Naive B cell (primary cell): ENCODE measurements at regions not wholly inside any gene's neighbourhood (a gene's known extent, or its start where the extent isn't known, plus 50 kb on each side); places are given as distances from the start of the nearest gene placed in this dataset.
A peak's percentile ranks its signal among the peaks of the same experiment; 100 is the strongest.

Experiments used
- ATAC-seq, 2 donors: fragments of 150-1000 bp; cut with Tn5 transposase; 2 replicates each; pipeline ENCODE4 v1.10.0; 2021; ENCODE audit warnings: low read depth in 2 of 2, mild to moderate bottlenecking in 2 of 2, moderate library complexity in 2 of 2
- DNase-seq: peaks from one replicate; pipeline ENCODE4 v3.0.0; 2022
- H3K27ac Mint-ChIP-seq, 6 donors: one replicate each; pipeline ENCODE4 v1.8.0; 2020 to 2022; ENCODE audit warnings: mild to moderate bottlenecking in 6 of 6, mixed read lengths in 6 of 6, moderate library complexity in 5 of 6, inconsistent platforms in 2 of 6
- H3K27me3 Mint-ChIP-seq, 3 donors: one replicate each; pipeline ENCODE4 v1.8.0; 2021 to 2022; ENCODE audit warnings: mixed read lengths in 3 of 3, mild to moderate bottlenecking in 1 of 3
- H3K36me3 Mint-ChIP-seq, 2 donors: one replicate each; pipeline ENCODE4 v1.8.0; 2020 to 2022; ENCODE audit warnings: mixed read lengths in 2 of 2, inconsistent platforms in 1 of 2, mild to moderate bottlenecking in 1 of 2
- H3K4me1 Mint-ChIP-seq, 3 donors: one replicate each; pipeline ENCODE4 v1.8.0; 2020 to 2022; ENCODE audit warnings: mixed read lengths in 3 of 3, inconsistent platforms in 1 of 3, mild to moderate bottlenecking in 1 of 3, moderate library complexity in 1 of 3
- H3K4me3 Mint-ChIP-seq, 8 donors: one replicate each; pipeline ENCODE4 v1.8.0; 2020 to 2022; ENCODE audit warnings: mild to moderate bottlenecking in 8 of 8, mixed read lengths in 8 of 8, moderate library complexity in 8 of 8, inconsistent platforms in 2 of 8
- H3K9me3 Mint-ChIP-seq, 7 donors: one replicate each; pipeline ENCODE4 v1.8.0; 2020 to 2022; ENCODE audit warnings: mixed read lengths in 7 of 7, mild to moderate bottlenecking in 5 of 7, inconsistent platforms in 2 of 7, moderate library complexity in 1 of 7

GRCh38 chr1:198472997-198473396 lies 67.5 kb downstream of the ATP6V1G3 start:
- Mint-ChIP-seq H3K27me3 (no peaks in the 10 kb centered on the region), H3K4me1 (peaks cover 0 to 6% (median 4%) of the 10 kb centered on the region in 3 donors), H3K4me3 (no peak overlapping the region), H3K9me3 (peaks cover 0 to 17% (median 6%) of the 10 kb centered on the region in 7 donors), H3K27ac (peak overlapping the region in 1 of 6 donors; percentile 7), H3K36me3 (no peaks in the 10 kb centered on the region)
- DNase-seq: no peak
- no peak for ATAC-seq

DNA sequence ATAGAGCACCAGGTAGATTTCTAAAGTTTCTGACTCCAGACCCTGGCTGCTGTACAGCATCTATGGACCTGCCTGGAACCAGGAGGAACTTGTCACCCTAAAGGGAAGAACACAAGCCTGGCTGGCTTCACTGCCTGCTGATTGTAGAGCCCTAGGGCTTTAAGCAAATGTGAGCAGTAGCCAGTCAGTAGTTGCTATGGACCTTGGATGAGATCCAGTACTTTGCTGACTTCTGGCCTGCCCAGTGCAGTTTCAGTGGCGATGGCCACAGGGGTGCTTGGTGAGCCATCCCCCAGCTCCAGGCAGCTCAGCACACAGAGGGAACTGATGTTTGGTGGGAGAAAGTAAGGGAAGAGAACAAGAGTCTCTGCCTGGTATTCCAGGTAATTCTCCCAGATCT lies 68.4 kb downstream of the ATP6V1G3 start:
- Mint-ChIP-seq H3K4me1 (peaks cover 0 to 6% (median 4%) of the 10 kb centered on the region in 3 donors), H3K27me3 (no peaks in the 10 kb centered on the region), H3K4me3 (no peak overlapping the region), H3K27ac (no peak overlapping the region), H3K9me3 (peaks cover 0 to 17% (median 6%) of the 10 kb centered on the region in 7 donors), H3K36me3 (no peaks in the 10 kb centered on the region)
- ATAC-seq (no peak), DNase-seq (no peak)

- no peak for ATAC-seq
- Mint-ChIP-seq H3K27ac (no peak overlapping the region), H3K4me1 (peaks cover 0 to 3% (median 2%) of the 10 kb centered on the region in 3 donors), H3K36me3 (no peaks in the 10 kb centered on the region), H3K9me3 (peaks cover 0 to 2% (median 0%) of the 10 kb centered on the region in 7 donors), H3K4me3 (no peak overlapping the region), H3K27me3 (no peaks in the 10 kb centered on the region)
- DNase-seq: no peak
Measured at GRCh38 chr1:198467907-198468306, 72.6 kb downstream of the ATP6V1G3 start.

DNA sequence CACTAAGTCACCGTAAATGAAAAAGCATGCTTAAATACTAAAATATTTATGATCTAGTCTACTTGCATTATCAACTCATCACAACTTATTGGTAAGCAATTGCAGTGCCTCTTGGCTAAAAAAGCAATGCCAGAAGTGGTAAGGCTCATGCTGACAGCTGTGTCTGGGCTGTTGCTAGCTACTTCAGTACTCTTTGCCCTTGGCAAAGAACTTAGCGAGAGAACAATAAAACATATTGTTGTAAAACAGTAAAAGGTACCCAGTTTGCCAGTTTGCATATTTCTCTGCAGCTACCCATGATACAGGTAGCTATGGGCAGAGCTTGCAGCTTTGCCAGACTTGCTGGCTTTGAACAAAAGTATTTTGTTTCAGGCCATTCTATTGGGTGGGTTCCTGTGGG lies 73.1 kb downstream of the ATP6V1G3 start:
- no peak for ATAC-seq
- H3K27ac Mint-ChIP-seq: no peak overlapping the region
- no peaks in the 10 kb centered on the region for H3K27me3 Mint-ChIP-seq
- no peak overlapping the region for H3K4me3 Mint-ChIP-seq
- H3K36me3 Mint-ChIP-seq: no peaks in the 10 kb centered on the region
- H3K4me1 Mint-ChIP-seq: no peaks in the 10 kb centered on the region
- DNase-seq: no peak
- no peaks in the 10 kb centered on the region for H3K9me3 Mint-ChIP-seq

- H3K27ac Mint-ChIP-seq: no peak overlapping the region
- no peak overlapping the region for H3K4me3 Mint-ChIP-seq
- no peaks in the 10 kb centered on the region for H3K9me3 Mint-ChIP-seq
- no peaks in the 10 kb centered on the region for H3K36me3 Mint-ChIP-seq
- no peaks in the 10 kb centered on the region for H3K27me3 Mint-ChIP-seq
- peak; percentile 24 for DNase-seq
- ATAC-seq: peak in 1 of 2 donors; percentile 51
- no peaks in the 10 kb centered on the region for H3K4me1 Mint-ChIP-seq
Measured at GRCh38 chr1:198465201-198466144, 75.0 kb downstream of the ATP6V1G3 start.

DNA sequence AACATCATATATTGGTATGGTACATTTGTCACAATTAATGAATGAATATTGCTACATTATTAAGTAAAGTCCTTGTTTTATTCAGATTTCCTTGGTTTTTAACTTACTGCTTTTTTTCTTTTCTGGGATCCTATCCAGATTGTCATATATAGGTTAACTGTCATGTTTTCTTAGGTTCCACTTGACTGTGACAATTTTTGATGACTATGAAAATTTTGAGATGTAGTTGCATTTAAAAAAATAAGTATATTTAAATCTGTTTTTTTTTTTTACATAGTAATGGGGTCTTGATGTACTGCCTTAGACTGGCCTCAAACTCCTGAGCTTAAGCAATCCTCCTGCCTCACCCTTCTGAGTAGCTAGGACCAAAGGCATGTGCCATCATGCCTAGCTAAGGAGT lies 76.8 kb downstream of the ATP6V1G3 start:
- Mint-ChIP-seq H3K4me1 (no peaks in the 10 kb centered on the region), H3K4me3 (no peak overlapping the region), H3K36me3 (no peaks in the 10 kb centered on the region), H3K27ac (no peak overlapping the region), H3K27me3 (no peaks in the 10 kb centered on the region), H3K9me3 (no peaks in the 10 kb centered on the region)
- ATAC-seq (no peak), DNase-seq (no peak)

- H3K36me3 Mint-ChIP-seq: no peaks in the 10 kb centered on the region
- no peak overlapping the region for H3K27ac Mint-ChIP-seq
- DNase-seq (no peak), ATAC-seq (no peak)
- no peaks in the 10 kb centered on the region for H3K4me1 Mint-ChIP-seq
- no peaks in the 10 kb centered on the region for H3K27me3 Mint-ChIP-seq
- H3K4me3 Mint-ChIP-seq: no peak overlapping the region
- H3K9me3 Mint-ChIP-seq: no peaks in the 10 kb centered on the region
Measured at GRCh38 chr1:198462365-198463019, 78.0 kb downstream of the ATP6V1G3 start.

GRCh38 chr1:198455966-198456365 lies 84.5 kb downstream of the ATP6V1G3 start:
- no peak for DNase-seq
- H3K9me3 Mint-ChIP-seq: peaks cover 0 to 2% (median 0%) of the 10 kb centered on the region in 7 donors
- no peak overlapping the region for H3K27ac Mint-ChIP-seq
- H3K4me3 Mint-ChIP-seq: no peak overlapping the region
- H3K4me1 Mint-ChIP-seq: no peaks in the 10 kb centered on the region
- no peak for ATAC-seq
- no peaks in the 10 kb centered on the region for H3K36me3 Mint-ChIP-seq
- no peaks in the 10 kb centered on the region for H3K27me3 Mint-ChIP-seq

- peaks cover 0 to 2% (median 0%) of the 10 kb centered on the region in 7 donors for H3K9me3 Mint-ChIP-seq
- peak overlapping the region in 1 of 6 donors; percentile 6 for H3K27ac Mint-ChIP-seq
- no peak for ATAC-seq
- DNase-seq: no peak
- no peak overlapping the region for H3K4me3 Mint-ChIP-seq
- H3K27me3 Mint-ChIP-seq: peaks cover 0 to 5% (median 0%) of the 10 kb centered on the region in 3 donors
- no peaks in the 10 kb centered on the region for H3K4me1 Mint-ChIP-seq
- no peaks in the 10 kb centered on the region for H3K36me3 Mint-ChIP-seq
Measured at GRCh38 chr1:198449727-198450433, 90.6 kb downstream of the ATP6V1G3 start.

GRCh38 chr1:198449261-198449660 lies 91.2 kb downstream of the ATP6V1G3 start:
- Mint-ChIP-seq H3K9me3 (peaks cover 0 to 2% (median 0%) of the 10 kb centered on the region in 7 donors), H3K36me3 (no peaks in the 10 kb centered on the region), H3K4me3 (no peak overlapping the region), H3K4me1 (no peaks in the 10 kb centered on the region), H3K27me3 (peaks cover 0 to 5% (median 0%) of the 10 kb centered on the region in 3 donors), H3K27ac (no peak overlapping the region)
- DNase-seq (no peak), ATAC-seq (no peak)

GRCh38 chr1:198447468-198447867 lies 93.0 kb downstream of the ATP6V1G3 start:
- DNase-seq (no peak), ATAC-seq (no peak)
- H3K27me3 Mint-ChIP-seq: peaks cover 0 to 5% (median 0%) of the 10 kb centered on the region in 3 donors
- H3K9me3 Mint-ChIP-seq: no peaks in the 10 kb centered on the region
- no peaks in the 10 kb centered on the region for H3K4me1 Mint-ChIP-seq
- H3K36me3 Mint-ChIP-seq: no peaks in the 10 kb centered on the region
- no peak overlapping the region for H3K4me3 Mint-ChIP-seq
- H3K27ac Mint-ChIP-seq: no peak overlapping the region

DNA sequence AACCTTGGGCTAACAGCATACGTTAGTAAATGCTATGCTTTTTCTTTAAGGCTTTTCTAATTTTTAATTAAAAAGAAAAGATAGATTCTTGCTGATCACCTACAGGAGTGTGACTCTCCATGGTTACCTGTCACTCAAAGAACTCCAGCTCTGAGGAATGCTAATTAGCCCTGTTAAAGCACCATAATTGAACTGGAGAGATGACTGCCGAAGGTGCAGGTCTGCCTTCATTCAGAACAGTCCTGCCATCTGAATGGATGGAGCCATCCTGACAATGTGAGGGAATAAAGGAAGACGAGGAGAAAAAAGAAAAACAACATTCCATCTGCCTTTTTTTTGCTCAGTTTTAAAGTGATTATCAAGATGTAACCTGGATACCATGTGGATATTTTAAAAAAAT lies 94.6 kb downstream of the ATP6V1G3 start:
- Mint-ChIP-seq H3K4me1 (no peaks in the 10 kb centered on the region), H3K9me3 (no peaks in the 10 kb centered on the region), H3K27me3 (peaks cover 0 to 5% (median 0%) of the 10 kb centered on the region in 3 donors), H3K4me3 (no peak overlapping the region), H3K36me3 (no peaks in the 10 kb centered on the region), H3K27ac (no peak overlapping the region)
- DNase-seq (no peak), ATAC-seq (no peak)

DNA sequence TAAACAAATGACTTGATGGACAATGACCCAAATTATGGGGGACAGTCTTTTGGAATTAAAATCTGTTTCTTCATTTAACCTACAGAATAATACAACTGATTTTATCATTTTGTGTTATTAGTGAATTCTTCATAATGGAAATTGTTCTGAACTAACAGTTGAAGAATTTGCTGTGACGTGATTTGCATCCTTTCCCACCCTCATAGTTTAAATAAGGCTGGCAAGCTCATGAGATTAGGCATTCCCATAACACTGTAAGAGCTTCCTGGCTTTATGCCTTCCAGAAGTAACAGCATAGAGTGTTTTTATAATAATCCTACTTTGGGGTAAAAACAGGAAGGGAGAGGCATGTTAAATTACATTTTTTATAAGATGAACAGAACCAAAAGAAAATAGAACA lies 95.7 kb downstream of the ATP6V1G3 start:
- DNase-seq: no peak
- no peaks in the 10 kb centered on the region for H3K9me3 Mint-ChIP-seq
- H3K36me3 Mint-ChIP-seq: no peaks in the 10 kb centered on the region
- H3K4me3 Mint-ChIP-seq: no peak overlapping the region
- no peak for ATAC-seq
- H3K4me1 Mint-ChIP-seq: no peaks in the 10 kb centered on the region
- peaks cover 0 to 5% (median 0%) of the 10 kb centered on the region in 3 donors for H3K27me3 Mint-ChIP-seq
- H3K27ac Mint-ChIP-seq: no peak overlapping the region
